ENCODE measurements at regions not wholly inside any gene's neighbourhood (a gene's known extent, or its start where the extent isn't known, plus 50 kb on each side); places are given as distances from the start of the nearest gene placed in this dataset.

GRCh38 chr16:73846007-73846330, 450.6 kb upstream of the PSMD7 start:
- DNase-seq (ENCODE audit: low spot score) (no peak), ATAC-seq (ENCODE audit: low FRiP score) (no peak)
- TF ChIP-seq, protein P1, sequence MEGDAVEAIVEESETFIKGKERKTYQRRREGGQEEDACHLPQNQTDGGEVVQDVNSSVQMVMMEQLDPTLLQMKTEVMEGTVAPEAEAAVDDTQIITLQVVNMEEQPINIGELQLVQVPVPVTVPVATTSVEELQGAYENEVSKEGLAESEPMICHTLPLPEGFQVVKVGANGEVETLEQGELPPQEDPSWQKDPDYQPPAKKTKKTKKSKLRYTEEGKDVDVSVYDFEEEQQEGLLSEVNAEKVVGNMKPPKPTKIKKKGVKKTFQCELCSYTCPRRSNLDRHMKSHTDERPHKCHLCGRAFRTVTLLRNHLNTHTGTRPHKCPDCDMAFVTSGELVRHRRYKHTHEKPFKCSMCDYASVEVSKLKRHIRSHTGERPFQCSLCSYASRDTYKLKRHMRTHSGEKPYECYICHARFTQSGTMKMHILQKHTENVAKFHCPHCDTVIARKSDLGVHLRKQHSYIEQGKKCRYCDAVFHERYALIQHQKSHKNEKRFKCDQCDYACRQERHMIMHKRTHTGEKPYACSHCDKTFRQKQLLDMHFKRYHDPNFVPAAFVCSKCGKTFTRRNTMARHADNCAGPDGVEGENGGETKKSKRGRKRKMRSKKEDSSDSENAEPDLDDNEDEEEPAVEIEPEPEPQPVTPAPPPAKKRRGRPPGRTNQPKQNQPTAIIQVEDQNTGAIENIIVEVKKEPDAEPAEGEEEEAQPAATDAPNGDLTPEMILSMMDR (IDR thresholded peaks at IDR 0.05) = no peak

- TF ChIP-seq, protein P1 (IDR thresholded peaks at IDR 0.05) = no peak
- ATAC-seq (ENCODE audit: low FRiP score) (no peak), DNase-seq (ENCODE audit: low spot score) (no peak)
Observed at GRCh38 chr16:73845238-73846006, 451.2 kb upstream of the PSMD7 start.

GRCh38 chr16:73840728-73841127, 455.9 kb upstream of the PSMD7 start:
- TF ChIP-seq, protein P1 (IDR thresholded peaks at IDR 0.05) = no peak
- ATAC-seq (ENCODE audit: low FRiP score) = no peak
- no peak for DNase-seq (ENCODE audit: low spot score)

GRCh38 chr16:73831220-73831619, 465.4 kb upstream of the PSMD7 start:
- DNase-seq (ENCODE audit: low spot score) (no peak), ATAC-seq (ENCODE audit: low FRiP score) (no peak)
- TF ChIP-seq, protein P1 (IDR thresholded peaks at IDR 0.05) = no peak

DNA sequence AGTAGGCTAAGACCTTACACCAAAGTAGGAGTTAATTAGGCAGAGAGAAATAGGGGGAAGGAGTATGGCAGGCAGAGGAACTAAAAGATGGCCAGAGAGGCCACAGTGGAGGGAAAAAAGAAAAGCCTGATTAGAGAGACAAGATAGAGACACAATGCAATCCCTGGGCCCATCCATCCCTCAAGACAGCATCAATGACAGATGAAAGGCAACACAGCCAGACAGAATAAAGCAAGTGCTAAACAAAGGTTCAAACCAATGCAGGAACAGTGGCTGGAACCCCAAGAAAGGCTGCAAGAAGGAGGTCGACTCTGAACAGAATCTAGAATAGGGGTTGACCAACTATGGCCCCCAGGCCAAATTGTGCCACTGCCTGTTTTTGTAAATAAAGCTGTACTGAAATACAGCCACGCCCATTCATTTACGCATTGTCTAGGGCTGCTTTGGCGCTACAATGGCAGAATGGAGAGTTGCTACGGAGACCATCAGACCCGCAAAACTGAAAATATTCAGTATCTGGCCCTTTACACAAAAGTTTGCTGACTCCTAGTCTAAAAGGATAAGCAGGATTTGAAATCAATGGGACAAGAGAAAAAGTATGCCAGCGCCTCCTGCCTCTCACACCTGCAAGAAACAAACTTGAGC, 473.3 kb upstream of the PSMD7 start:
- TF ChIP-seq, protein P1 (IDR thresholded peaks at IDR 0.05) = no peak
- no peak for ATAC-seq (ENCODE audit: low FRiP score)
- no peak for DNase-seq (ENCODE audit: low spot score)

- TF ChIP-seq, protein P1 (IDR thresholded peaks at IDR 0.05) = no peak
- ATAC-seq (ENCODE audit: low FRiP score) (no peak), DNase-seq (ENCODE audit: low spot score) (no peak)
Observed at GRCh38 chr16:73817526-73818324, 478.9 kb upstream of the PSMD7 start.

Data from omental fat pad (tissue), 3 donors.